DND-41 (cell line): ENCODE measurements at regions not wholly inside any gene's neighbourhood (a gene's known extent, or its start where the extent isn't known, plus 50 kb on each side); places are given as distances from the start of the nearest gene placed in this dataset.

ENCODE experiments used
- CTCF ChIP-seq: IDR thresholded peaks from 2 replicates; pipeline ENCODE4 v1.5.1; 2012; ENCODE audit warnings: borderline replicate concordance, low read length, moderate library complexity, mild to moderate bottlenecking; ENCODE audit not compliant: poor library complexity, severe bottlenecking; ENCODE audit errors: extremely low read depth
- EZH2 ChIP-seq: IDR thresholded peaks from 3 replicates; pipeline ENCODE4 v1.6.1; 2012; ENCODE audit warnings: borderline replicate concordance, low read depth, mild to moderate bottlenecking, moderate library complexity, low read length, inconsistent platforms; ENCODE audit not compliant: severe bottlenecking

- no peak for TF ChIP-seq CTCF
- no peak for TF ChIP-seq EZH2
Measured at GRCh38 chr7:11300241-11300640, 326.6 kb downstream of the PHF14 start.
